Activated T-helper 1 cell treated with anti-CD3 and anti-CD28 coated beads, Interleukin-12 subunit alpha, Interleukin-12 subunit beta, Interleukin-2, Interleukin-4 antibody, amounts not matched to agents 30 ng/mL and 10 ng/mL and 1 ng/mL, durations not matched to agents 14 hours and 24 hours and 36 hours (primary cell): ENCODE measurements at regions not wholly inside any gene's neighbourhood (a gene's known extent, or its start where the extent isn't known, plus 50 kb on each side); places are given as distances from the start of the nearest gene placed in this dataset.

ENCODE experiments used
- DNase-seq: peaks from one replicate; pipeline ENCODE4 v3.0.0; 2021; ENCODE audit warnings: low spot score
- H3K27ac Mint-ChIP-seq: one replicate; pipeline ENCODE4 v1.8.0; 2021; ENCODE audit warnings: mild to moderate bottlenecking, mixed read lengths
- H3K27me3 Mint-ChIP-seq: one replicate; pipeline ENCODE4 v1.8.0; 2022; ENCODE audit warnings: mild to moderate bottlenecking, moderate library complexity, mixed read lengths; ENCODE audit not compliant: insufficient read depth
- H3K36me3 Mint-ChIP-seq: one replicate; pipeline ENCODE4 v1.8.0; 2021; ENCODE audit warnings: low read depth, mixed read lengths
- H3K4me1 Mint-ChIP-seq: one replicate; pipeline ENCODE4 v1.8.0; 2021; ENCODE audit warnings: low read depth, mixed read lengths
- H3K4me3 Mint-ChIP-seq: one replicate; pipeline ENCODE4 v1.8.0; 2021; ENCODE audit warnings: mild to moderate bottlenecking, moderate library complexity, mixed read lengths
- H3K9me3 Mint-ChIP-seq: one replicate; pipeline ENCODE4 v1.8.0; 2021; ENCODE audit warnings: mixed read lengths
- intact Hi-C: fragments of 100-400 bp; cut with micrococcal nuclease; formaldehyde crosslinking; loops from one replicate; pipeline ENCODE4 v1.15.1; 2024

GRCh38 chr5:167822241-167822640 lies 469.2 kb upstream of the WWC1 start:
- H3K9me3 Mint-ChIP-seq: no peaks in the 10 kb centered on the region
- H3K27me3 Mint-ChIP-seq: no peaks in the 10 kb centered on the region
- H3K4me3 Mint-ChIP-seq: no peak overlapping the region
- no peaks in the 10 kb centered on the region for H3K4me1 Mint-ChIP-seq
- intact Hi-C loops: no loop called here
- no peaks in the 10 kb centered on the region for H3K36me3 Mint-ChIP-seq
- no peak overlapping the region for H3K27ac Mint-ChIP-seq
- DNase-seq: no peak

GRCh38 chr5:167823405-167823804 lies 468.0 kb upstream of the WWC1 start:
- Mint-ChIP-seq H3K27ac (no peak overlapping the region), H3K4me1 (no peaks in the 10 kb centered on the region), H3K9me3 (no peaks in the 10 kb centered on the region), H3K36me3 (no peaks in the 10 kb centered on the region), H3K27me3 (no peaks in the 10 kb centered on the region), H3K4me3 (no peak overlapping the region)
- DNase-seq: no peak
- intact Hi-C loops: no loop called here

- DNase-seq: no peak
- no peaks in the 10 kb centered on the region for H3K9me3 Mint-ChIP-seq
- intact Hi-C loops: no loop called here
- no peak overlapping the region for H3K27ac Mint-ChIP-seq
- H3K36me3 Mint-ChIP-seq: no peaks in the 10 kb centered on the region
- no peak overlapping the region for H3K4me3 Mint-ChIP-seq
- no peaks in the 10 kb centered on the region for H3K27me3 Mint-ChIP-seq
- H3K4me1 Mint-ChIP-seq: no peaks in the 10 kb centered on the region
Observed at GRCh38 chr5:167827766-167828165, 463.7 kb upstream of the WWC1 start.

GRCh38 chr5:167831754-167832504 lies 459.5 kb upstream of the WWC1 start:
- H3K9me3 Mint-ChIP-seq: no peaks in the 10 kb centered on the region
- no peaks in the 10 kb centered on the region for H3K4me1 Mint-ChIP-seq
- H3K36me3 Mint-ChIP-seq: no peaks in the 10 kb centered on the region
- DNase-seq: no peak
- no peak overlapping the region for H3K27ac Mint-ChIP-seq
- no peak overlapping the region for H3K4me3 Mint-ChIP-seq
- intact Hi-C loops: no loop called here
- no peaks in the 10 kb centered on the region for H3K27me3 Mint-ChIP-seq

GRCh38 chr5:167832609-167833008 lies 458.8 kb upstream of the WWC1 start:
- no peak overlapping the region for H3K4me3 Mint-ChIP-seq
- DNase-seq: no peak
- no peaks in the 10 kb centered on the region for H3K36me3 Mint-ChIP-seq
- no peaks in the 10 kb centered on the region for H3K9me3 Mint-ChIP-seq
- no peak overlapping the region for H3K27ac Mint-ChIP-seq
- no peaks in the 10 kb centered on the region for H3K4me1 Mint-ChIP-seq
- intact Hi-C loops: no loop called here
- no peaks in the 10 kb centered on the region for H3K27me3 Mint-ChIP-seq

- Mint-ChIP-seq H3K27ac (no peak overlapping the region), H3K4me3 (no peak overlapping the region), H3K4me1 (no peaks in the 10 kb centered on the region), H3K27me3 (no peaks in the 10 kb centered on the region), H3K9me3 (no peaks in the 10 kb centered on the region), H3K36me3 (no peaks in the 10 kb centered on the region)
- DNase-seq: no peak
- intact Hi-C loops: no loop called here
Observed at GRCh38 chr5:167833456-167833855, 458.0 kb upstream of the WWC1 start.

DNA sequence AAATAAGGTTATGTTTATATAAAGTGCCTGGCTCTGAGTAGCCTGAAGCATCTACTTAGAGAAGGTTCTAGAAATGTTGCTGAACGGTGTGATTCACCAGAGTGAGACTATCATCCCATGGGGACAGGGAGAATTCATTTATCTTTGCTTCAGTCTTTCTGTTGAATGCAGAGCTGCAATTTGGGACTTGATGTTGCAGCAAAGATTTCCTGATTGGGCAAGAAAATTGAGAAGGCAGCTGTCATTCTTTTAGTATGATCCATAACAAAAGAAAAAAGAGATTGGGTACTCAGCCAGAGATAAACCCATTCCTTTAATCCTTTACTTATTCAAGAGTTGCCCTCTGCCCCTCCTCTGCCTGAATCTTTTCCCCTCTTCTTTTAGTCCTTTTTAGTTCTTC lies 456.3 kb upstream of the WWC1 start:
- no peak overlapping the region for H3K27ac Mint-ChIP-seq
- DNase-seq: no peak

GRCh38 chr5:167837127-167837526 lies 454.3 kb upstream of the WWC1 start:
- Mint-ChIP-seq H3K27ac (no peak overlapping the region), H3K36me3 (no peaks in the 10 kb centered on the region), H3K4me1 (no peaks in the 10 kb centered on the region), H3K9me3 (no peaks in the 10 kb centered on the region), H3K27me3 (no peaks in the 10 kb centered on the region), H3K4me3 (no peak overlapping the region)
- no peak for DNase-seq
- intact Hi-C loops: no loop called here

More for the DNA sequence above, 456.3 kb upstream of the WWC1 start:
- intact Hi-C loops: no loop called here
- no peaks in the 10 kb centered on the region for H3K9me3 Mint-ChIP-seq
- H3K27me3 Mint-ChIP-seq: no peaks in the 10 kb centered on the region
- H3K4me3 Mint-ChIP-seq: no peak overlapping the region
- H3K4me1 Mint-ChIP-seq: no peaks in the 10 kb centered on the region
- no peaks in the 10 kb centered on the region for H3K36me3 Mint-ChIP-seq

DNA sequence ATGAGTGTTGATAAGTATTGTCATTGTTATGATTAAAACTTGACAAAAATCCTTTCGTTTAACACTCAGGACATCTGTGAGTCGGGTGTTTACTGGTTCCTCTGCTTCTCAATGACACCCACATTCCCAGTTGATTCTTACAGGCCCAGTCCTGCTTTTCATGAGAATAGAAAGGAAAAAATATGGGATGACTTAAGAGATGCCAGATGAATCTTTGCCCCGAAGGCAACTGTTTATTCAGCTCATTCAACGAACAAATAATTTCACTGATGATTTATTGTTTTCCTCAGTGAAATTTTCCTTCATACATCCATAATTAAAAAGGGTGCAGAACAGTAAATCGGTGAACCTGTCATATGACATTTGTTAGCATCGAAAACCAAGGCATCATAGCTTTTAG lies 452.4 kb upstream of the WWC1 start:
- H3K4me1 Mint-ChIP-seq: no peaks in the 10 kb centered on the region
- no peaks in the 10 kb centered on the region for H3K36me3 Mint-ChIP-seq
- H3K9me3 Mint-ChIP-seq: no peaks in the 10 kb centered on the region
- no peak overlapping the region for H3K4me3 Mint-ChIP-seq
- no peak overlapping the region for H3K27ac Mint-ChIP-seq
- intact Hi-C loops: no loop called here
- no peaks in the 10 kb centered on the region for H3K27me3 Mint-ChIP-seq
- DNase-seq: no peak

DNA sequence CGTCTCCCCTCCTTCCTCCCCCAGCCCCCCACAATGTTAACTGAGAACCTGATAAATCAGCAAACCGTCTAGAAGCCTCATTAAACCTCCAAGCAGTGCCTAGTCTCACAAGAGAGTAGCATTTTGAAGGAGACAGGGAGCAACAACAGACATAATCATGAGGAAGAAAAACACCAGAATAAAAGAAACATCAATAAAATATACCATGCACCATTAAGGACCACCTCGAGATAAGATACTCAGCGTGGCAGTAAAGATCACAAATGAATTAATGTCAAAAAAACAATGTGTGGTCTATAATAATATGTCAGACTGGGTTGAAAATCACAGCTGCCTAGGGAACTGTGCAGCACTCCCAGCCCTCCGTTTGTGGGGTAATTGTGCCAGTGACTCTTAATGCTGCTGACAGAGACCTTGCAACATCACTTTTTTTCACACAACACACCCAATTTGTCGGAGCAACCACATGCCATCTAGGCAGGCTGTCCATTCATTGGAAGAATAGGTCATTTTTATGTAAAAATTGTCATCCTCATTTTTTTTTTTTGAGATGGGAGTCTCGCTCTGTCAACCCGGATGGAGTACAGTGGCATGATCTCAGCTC lies 450.8 kb upstream of the WWC1 start:
- intact Hi-C loops: no loop called here
- no peaks in the 10 kb centered on the region for H3K4me1 Mint-ChIP-seq
- no peak overlapping the region for H3K27ac Mint-ChIP-seq
- no peaks in the 10 kb centered on the region for H3K27me3 Mint-ChIP-seq
- H3K36me3 Mint-ChIP-seq: no peaks in the 10 kb centered on the region
- no peak overlapping the region for H3K4me3 Mint-ChIP-seq
- H3K9me3 Mint-ChIP-seq: no peaks in the 10 kb centered on the region
- no peak for DNase-seq

DNA sequence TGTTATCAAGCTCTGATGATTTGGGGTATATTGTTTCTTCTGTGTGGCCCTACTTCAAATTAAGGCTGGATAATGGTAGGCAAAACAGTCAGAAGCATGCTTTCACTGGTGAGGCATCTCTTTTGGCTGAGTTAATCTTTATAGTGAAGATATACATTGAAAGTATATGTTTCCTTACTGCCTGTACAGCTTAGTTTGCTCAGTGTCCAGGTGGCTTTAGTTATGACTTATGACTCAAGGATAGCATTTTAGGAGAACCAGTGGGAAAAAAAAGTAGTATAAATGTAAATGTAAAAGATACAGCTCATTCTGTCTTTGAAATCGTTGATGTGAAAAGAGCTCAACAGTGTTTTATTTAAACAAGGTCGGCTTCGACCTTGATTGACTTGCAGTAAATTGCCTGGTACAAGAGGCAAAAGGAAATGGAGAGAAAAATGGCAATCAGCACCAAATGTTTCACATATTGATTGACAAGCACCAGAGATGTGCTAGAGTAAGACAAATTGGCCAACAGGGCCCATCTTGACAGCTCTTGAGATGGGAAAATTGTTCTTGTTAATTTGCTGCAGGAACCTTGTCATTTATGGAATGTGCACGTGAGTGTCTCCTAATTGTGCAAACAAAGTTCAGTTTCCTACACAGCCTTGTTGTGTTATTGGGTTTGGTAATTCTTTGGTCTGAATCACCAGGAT lies 447.4 kb upstream of the WWC1 start:
- Mint-ChIP-seq H3K4me1 (no peaks in the 10 kb centered on the region), H3K4me3 (no peak overlapping the region), H3K36me3 (no peaks in the 10 kb centered on the region), H3K27me3 (no peaks in the 10 kb centered on the region), H3K9me3 (peaks cover 4% of the 10 kb centered on the region), H3K27ac (no peak overlapping the region)
- no peak for DNase-seq
- intact Hi-C loops: no loop called here

DNA sequence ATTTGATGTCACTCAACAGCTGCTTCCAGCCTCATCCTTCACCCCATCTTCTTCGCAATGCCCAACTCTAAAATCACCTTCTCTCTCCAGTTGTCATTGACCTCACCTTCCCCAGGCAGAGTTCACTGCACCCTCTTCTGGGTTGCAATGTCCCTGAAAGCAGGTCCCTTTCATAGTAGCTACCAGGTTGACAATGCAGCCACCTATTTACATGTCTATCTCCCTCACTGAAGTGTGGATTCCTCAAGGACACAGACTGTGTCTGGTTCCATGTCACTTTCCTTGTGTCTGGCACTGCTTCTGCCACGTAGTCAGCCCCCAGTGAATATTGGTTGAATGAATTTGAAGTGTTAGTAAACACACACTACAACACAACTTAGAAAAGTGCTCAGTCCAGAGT lies 445.5 kb upstream of the WWC1 start:
- Mint-ChIP-seq H3K4me1 (no peaks in the 10 kb centered on the region), H3K27ac (no peak overlapping the region), H3K9me3 (peaks cover 4% of the 10 kb centered on the region), H3K4me3 (no peak overlapping the region), H3K36me3 (no peaks in the 10 kb centered on the region), H3K27me3 (no peaks in the 10 kb centered on the region)
- DNase-seq: no peak
- intact Hi-C loops: no loop called here

- intact Hi-C loops: no loop called here
- no peak overlapping the region for H3K4me3 Mint-ChIP-seq
Observed at GRCh38 chr5:167849874-167850273, 441.6 kb upstream of the WWC1 start.

More at GRCh38 chr5:167849874-167850273, 441.6 kb upstream of the WWC1 start:
- Mint-ChIP-seq H3K36me3 (no peaks in the 10 kb centered on the region), H3K4me1 (no peaks in the 10 kb centered on the region), H3K27me3 (no peaks in the 10 kb centered on the region), H3K27ac (no peak overlapping the region), H3K9me3 (peaks cover 4% of the 10 kb centered on the region)
- DNase-seq: no peak
